Stimulated activated CD4-positive, alpha-beta T cell treated with anti-CD3 and anti-CD28 coated beads, Interleukin-1b, Interleukin-23, amount 100 ng/mL, for 1 hour (primary cell): ENCODE measurements at regions not wholly inside any gene's neighbourhood (a gene's known extent, or its start where the extent isn't known, plus 50 kb on each side); places are given as distances from the start of the nearest gene placed in this dataset.

Experiments
- DNase-seq, 2 donors: peaks; one replicate each; pipeline ENCODE4 v3.0.0-alpha.2; 2020; ENCODE audit warnings: low read depth in 2 of 2

DNA sequence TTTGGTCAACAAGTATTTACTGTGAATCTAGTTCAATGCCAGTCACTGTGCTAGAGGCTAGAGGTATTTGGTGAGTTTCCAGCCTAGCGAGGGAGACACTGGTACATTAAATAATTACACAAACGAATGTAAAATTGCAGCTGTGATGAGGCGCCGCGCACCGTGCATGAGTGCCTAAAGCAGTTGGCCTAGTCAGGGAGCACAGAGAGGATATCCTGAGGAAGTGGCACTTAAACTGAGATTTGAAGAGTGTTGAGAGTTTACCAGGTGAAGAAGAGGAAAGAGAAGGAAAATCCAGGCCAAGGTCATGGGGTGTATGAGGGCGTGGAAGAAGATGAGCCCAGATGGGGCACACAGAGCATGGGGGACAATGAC, 157.6 kb upstream of the NDUFV2 start:
- DNase-seq, result no peak

DNA sequence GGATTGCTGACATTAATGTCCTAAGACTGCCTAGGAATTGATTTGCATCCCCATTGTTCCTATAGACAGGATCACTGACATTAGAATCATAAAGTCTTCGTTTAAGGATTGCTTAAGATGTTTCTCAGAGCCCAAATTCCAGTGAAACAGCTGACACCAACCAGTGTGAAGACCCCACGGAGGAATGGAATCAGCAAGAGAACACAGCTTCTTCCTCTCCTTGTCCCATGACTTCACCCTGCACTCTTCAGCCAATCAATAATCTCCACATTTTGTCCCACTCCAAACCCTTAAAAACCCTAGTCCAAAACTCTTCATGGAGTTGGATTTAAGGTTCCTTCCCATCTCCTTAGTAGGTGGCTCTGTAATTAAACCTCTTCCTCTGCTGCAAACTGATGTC, 157.0 kb upstream of the NDUFV2 start:
- DNase-seq, result no peak

DNA sequence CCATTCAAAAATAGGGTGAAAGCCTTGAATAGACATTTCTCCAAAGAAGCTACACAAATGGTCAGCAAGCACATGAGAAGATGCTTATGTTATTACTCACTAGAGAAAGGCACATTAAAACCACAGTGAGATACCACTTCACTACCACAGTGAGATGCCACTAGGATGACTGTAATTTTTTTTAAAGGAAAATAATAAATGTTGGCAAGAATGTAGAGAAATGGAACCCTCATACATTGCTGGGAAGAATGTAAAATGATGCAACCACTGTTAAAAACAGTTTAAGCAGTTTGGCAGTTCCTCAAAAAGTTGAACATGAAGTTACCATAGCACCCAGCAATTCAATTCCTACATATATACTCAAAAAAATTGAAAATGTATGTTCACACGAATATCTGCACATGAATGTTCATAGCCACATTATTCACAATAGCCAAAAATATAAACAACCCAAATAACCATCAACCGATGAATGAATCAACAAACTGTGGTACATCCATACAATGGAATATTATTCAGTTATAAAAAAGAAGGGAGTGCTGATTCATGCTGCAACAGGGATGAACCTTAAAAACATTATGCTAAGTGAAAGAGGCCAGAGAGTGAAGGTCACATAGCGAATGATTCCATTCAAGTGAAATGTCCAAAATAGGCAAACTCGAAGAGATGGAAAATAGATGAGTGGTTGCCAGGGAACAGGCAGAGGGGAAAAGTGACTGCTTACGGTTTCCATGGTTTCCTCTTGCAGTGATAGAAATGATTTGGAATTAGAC, 156.2 kb upstream of the NDUFV2 start:
- no peak for DNase-seq

DNA sequence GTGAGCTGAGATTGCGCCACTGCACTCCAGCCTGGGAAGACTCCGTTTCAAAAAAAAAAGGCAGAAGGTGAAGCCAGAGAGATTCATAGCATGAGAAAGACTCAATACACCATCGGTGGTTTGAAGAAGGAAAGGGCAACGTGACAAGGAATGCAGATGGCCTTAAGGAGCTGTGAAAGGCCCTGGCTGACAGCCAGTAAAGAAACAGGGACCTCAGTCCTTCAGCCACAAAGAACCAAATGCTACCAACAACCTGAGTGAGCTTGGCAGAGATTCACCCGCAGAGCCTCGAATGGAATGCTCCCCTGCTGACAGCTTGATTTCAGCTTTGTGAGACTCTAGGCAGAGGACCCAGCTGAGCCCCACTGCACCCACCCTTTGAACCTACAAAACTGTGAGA, 154.9 kb upstream of the NDUFV2 start:
- no peak for DNase-seq

DNA sequence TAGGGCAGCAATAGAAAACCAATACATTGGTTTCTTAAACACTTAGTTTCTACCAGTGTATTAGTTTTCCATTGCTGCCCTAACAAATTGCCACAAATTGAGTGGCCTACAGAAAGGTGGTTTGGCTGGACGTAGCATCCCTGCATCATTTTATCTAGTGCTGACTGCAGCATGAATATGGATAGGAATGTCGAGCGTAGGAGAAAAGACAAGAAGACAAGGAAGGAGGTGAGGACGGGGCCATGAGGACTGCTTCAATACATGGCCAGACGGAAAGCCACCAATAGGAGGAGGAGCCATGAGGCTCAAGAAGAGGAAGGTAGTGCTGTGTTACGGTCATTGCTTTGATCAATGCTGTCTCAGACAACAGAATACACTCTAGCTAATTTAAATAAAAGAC, 154.5 kb upstream of the NDUFV2 start:
- DNase-seq, result no peak

DNA sequence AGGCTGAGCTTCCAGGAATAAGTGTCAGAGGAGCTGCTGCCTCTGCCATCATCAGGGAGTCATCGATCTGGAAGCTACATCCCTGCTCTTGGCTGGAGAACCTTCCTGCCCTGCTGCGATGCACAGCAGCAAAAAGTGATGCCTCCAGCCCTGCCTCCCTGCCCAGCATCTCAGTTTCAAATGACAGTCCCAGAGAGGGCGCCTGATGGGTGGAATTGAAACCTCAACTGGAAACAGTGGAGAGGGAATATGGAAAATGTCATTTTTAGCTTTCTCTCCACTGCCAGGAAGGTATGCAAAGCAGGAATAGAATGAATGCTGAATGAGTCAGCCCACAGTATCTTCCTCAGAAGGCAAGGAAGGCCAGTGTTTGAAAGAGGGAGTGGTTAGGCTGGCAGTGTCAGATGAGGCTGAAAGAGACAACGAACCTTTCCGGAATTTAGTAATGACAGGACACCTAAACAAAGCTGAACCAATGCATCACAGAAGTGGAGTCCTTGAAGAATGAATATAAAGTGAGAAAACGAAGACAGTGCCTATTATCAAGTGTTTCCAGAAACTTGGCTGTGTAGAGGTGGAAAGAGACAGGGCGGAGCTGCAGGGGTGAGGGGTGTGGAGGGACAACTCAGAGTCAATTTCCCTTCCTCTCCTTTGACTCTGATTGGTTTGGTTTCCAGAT, 153.9 kb upstream of the NDUFV2 start:
- no peak for DNase-seq

DNA sequence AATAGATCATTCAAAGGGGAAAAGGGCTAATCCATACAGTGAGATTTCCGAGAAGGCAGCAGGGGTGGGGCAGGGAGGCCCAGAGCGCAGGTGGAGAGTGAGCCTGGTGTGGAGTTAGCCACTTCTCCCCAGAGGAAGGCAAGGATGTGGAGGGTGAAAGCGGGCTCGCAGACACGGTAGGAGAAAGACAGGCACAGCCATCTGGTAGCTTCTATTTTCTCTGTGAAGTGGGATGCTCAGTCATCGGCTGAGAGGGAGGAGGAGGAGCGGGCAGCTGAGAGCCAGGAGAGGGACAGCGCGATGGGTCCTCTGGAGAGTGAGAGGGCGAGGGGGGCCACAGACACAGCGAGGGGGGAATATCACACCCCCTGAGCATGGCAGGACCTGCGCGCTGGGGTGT, 153.3 kb upstream of the NDUFV2 start:
- no peak for DNase-seq

DNA sequence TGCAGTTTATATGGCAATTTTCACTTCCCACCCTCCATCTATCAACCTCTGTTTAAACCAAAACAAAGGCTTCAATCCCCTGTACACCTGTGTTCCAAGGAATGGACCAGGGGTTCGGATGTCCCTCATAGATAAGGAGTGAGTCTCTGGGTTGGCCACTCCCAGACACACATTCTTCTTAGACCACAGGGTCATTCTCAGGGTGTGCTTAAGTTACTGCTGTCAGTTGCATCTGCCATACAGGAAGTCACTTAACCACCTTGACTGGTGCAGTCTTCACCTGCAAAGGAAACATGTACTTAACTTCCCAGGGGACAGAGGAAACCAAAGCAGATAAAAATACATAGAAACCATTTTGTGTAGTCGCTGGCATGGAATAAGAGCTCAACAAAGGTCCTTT, 151.0 kb upstream of the NDUFV2 start:
- DNase-seq, result no peak

DNA sequence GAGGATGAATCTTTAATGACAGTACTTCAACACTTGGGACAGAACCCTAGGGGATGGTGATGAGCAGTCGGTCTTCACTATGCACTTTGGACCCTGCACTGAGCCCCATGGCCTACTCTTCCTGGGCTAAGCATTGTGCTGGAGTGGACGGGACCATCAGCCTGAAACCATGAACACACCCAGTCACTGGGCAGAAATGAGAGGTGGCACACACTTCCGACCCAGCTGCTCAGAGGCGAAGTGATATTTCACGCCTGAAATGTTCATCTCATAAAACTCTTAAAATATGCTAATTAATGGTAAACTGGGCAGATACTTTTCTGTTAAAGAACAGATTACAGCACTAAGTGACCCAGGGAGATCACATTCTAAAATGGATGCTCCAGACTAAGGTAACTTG, 150.3 kb upstream of the NDUFV2 start:
- DNase-seq, result no peak

DNA sequence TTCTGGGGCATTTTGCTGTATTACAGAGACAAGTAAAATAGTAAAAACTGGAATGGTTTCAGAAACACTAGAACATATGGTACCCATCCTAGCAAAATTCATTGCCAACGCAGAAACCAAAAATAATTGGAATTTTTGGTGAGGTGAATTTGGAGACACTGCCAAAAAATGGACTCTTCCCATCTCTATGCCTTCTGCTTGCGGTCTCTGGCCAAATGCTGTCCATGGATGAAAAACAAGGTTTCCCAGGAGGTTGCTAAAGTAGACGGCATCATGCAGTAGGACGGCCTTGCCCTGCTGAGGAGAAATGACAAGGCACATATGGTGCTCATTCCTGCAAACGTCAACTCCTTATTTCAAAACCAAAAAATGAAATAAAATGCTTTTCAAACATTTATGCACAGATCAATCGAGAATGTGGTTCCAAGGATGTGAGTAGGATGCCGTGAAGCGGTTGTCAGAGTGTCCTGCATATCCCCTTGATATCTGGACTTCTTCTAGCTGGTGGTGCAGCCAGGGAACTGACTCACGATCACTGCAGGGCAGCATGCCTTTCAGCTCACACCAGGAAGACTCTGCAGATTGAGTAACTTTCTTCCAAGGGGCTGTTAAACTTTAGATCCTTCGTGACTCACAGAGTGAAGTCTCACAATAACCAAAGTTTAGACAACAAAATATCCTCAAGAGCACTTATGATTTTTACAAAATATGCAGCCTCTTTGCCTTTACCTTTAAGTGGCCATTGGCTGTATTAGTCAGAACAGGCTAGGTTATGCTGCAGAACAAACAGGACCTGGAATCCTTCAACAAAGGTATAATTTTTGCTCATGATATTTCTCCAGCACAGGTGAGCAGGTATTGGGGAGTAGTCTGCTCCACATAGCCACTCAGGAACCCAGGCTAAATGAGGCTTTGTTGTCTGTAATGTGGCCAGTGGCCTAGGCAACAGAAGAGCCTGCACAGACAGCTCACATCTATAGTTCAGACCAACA, 149.4 kb upstream of the NDUFV2 start:
- no peak for DNase-seq

DNA sequence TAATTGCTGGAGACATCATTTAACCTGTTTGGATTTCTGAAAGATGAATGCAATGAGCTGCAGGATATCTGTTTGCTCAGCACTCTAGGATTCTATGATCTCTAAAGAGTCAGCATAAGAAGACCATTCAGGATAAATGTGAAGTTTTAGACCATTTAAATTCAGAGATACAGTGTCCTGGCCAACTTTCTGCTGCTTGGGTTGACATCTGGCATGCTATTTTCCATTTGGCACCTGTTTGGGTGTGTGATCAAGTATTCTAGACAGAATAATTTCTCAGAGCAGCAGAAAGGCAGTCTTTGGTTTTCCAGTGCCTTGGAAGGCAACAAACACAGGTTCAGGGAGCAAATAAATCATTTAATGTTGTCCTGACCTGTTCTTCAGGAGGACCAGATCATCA, 144.8 kb upstream of the NDUFV2 start:
- DNase-seq, result no peak

DNA sequence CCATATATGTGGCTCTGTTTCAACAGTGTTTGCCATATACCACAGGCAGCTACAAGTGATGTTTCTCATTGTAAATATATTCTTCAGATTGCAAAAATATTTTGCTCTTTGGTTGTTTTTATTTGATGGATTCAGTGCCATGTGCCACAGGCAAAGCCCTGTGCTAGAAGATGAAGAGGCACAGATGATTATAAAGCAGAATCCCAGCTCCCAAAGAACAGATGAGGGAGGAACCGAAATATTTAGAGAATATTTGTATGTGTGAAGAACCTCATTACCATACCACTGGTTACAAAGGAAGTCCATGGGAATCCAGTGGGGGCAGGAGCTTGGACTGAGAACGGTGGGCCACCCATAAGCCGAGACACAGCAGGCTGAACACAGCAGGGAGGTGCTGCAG, 143.8 kb upstream of the NDUFV2 start:
- DNase-seq, result no peak

DNA sequence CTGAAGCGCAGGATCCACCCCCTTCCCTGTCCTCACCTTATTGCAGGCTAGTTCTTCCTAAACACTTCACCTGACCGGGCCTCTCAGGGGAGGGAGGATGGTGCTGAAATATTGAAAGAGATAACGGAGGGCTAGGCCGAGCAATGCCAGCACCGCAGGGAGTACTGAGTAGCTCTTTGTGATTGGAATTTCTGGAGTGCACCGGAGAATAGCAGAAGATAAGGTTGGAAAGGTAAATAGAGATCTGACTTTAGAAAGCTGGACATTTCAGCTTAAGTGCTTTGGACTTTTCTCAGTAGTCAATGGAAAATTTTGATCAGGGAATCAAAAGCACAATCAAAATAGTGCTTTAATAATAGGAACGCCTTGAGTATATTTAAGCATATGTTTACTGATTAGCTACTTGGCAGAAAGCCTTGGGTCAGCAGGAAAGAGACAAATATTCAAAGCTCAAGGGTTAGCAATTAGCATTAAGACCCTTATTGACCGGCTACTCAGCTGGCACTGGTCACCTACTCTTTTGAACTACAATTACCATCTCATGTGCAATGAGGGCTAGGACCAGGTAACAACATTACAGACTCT, 142.9 kb upstream of the NDUFV2 start:
- no peak for DNase-seq

DNA sequence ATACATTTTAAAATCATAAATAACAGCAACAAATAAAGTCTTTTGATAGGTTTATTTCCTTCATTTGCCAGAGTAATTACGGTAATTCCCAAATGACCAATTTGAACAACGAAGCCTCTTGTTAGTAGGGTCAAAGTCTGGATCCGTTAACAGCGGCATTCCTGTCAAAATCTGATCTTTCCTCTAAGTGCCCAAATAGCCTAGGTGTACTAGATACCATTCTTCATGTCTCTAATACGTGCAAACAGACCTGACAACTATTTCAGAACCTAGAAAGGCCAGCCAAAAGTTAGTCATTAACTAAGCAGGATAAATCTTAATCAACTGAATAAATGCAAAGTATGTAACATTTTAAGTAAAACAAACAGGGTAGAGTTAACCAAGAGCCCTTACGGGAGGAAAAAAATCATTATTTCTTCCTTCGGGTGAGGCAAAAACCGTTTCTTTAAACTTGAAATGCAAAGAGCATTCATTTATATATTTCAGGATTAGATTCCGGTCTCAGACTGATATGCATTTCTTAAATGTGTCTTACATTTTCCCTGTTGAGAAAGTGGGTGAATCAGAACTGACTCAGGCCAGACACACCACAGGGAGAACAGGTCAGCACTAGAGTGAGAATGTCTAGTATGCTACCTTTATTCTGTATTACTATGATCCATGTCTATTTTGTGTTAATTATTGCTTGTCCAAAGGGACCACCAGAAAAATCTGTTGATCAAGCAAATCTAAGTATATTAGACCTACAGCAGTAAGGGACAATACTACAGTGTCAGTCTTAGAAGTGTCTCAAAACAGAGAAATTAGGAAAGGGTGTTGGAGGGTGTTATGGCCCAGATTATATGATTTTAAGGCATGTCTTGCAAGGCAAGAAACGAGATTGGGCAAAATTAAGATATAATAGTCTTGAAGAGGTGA, 141.5 kb upstream of the NDUFV2 start:
- no peak for DNase-seq

DNA sequence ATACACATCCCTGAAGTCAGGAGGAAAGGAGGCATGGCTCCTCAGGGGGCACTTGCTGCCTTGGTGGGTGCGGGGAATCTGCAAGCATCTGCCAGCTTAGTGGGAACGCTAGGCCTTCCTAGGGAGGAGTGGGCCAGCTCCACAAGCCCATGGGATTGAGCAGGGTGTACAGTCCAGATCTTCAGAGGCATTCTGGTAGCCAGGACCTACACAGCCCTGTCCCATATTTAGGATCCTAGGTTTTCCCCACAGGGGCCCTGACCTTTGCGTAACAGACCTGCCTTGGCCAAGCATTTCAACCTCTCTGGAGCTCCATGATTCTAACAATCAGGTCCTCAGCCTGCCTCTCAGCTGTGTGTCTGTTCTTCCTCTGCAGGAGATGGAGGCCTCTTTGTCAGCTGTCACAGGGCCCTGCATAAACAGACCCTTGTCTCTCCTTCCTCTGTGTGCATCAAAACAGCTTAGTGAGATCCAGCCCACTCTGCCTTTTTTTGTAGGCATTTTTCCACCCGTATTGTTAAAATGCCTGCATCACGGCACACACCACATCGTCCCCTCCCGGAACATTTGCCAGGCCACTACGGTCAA, 140.2 kb upstream of the NDUFV2 start:
- DNase-seq, result no peak

DNA sequence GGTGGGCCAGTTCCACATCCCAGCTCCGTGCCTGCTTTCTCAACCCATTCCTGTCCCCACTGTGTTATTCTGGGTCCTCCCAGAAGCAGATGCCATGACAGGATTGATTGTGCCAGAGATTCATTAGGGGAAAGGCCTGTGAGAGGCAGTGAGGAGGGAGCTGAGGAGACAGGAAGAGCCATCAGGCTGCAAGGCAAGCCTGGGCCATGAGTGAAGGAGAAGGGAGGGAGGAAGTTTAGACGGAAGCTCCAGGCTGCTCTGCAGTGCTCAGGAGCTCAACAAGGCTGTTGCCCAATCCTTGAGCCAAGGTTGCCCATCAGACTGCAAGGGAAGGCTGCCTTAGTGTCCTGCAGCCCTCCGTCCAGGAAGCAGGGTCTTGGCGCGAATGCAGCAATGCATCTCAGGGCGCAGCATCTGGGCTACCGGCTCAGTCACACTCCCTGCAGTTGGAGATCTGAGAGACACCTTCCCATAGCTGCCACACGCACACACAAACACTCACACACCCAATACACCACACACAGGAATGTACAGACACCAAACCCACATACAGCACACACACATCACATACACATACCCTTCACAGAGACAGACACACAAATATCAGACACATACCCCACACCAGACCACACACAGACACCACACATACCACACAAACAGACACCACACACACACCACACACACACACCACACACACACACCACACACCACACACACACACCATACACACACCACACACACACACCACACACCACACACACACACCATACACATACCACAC, 139.5 kb upstream of the NDUFV2 start:
- no peak for DNase-seq

DNA sequence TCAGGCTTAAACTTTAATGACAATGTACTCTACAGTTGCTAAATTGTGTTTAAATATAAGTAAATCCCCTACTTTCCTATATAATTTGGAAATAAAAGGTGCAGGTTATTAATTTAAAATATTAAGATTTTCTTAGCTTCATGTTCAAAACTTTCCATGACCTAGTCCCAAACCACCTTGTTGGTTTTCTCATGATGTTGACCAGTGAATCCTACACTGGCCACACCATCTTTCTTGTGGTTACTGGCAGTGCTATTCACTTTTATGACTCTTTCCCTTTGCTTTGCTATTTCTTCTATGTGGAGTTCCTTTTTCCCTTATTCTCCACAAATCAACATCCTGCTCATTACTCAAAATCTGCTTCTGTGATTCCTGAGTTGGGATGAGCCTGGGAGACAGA, 138.6 kb upstream of the NDUFV2 start:
- DNase-seq, result no peak

DNA sequence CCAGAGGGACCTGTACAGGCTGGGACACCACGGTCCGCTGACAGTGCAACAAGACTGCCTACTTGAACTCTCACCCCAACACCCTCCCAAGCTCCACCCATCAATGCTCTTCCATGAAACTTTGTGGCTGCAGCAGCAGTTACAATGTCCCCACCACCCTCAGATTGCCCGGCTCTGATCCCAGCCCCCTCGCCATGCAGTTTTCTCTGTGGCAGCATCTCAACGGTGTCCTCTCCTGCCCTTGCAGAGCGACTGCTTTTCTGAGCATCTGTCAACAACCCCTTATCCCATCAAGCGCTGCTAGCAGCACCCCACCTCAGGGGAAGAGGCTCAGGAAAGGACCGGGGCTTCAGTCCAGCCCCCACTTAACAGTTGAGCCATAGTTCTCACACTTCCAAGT, 137.1 kb upstream of the NDUFV2 start:
- no peak for DNase-seq

DNA sequence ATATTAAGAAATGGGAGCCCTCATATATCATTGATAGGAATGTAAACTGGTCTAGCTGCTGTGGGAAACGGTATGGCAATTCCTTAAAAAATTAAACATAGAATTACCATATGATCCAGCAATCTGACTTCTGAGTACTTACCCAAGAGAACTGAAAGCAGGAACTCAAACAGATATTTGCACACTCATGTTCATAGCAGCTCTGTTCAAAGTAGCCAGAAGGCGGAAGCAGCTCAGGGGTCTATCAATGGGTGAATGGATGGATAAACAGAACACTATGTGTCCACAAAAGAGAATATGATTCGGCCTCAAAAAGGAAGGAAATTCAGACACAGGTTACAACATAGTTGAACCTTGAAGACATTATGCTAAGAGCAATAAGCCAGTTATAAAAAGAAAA, 135.7 kb upstream of the NDUFV2 start:
- DNase-seq, result no peak

DNA sequence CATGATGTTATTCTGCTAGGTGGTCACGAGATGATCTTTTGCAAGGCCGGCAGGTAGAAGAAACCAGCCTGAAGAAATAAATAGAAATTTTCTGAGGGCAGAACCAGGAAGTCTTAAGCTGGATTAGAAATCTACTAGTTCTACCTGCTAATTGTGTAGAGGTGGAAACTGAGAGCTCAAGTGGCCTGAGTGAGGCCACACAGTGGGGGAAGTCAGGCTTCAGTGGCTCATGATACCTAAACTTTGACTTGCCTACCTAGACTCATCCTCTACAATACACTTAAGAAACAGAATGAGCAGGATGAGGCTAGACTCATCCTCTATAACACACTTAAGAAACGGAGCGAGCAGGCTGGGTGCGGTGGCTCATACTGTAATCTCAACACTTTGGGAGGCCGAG, 134.9 kb upstream of the NDUFV2 start:
- DNase-seq, result no peak
